ENCODE measurements at regions not wholly inside any gene's neighbourhood (a gene's known extent, or its start where the extent isn't known, plus 50 kb on each side); places are given as distances from the start of the nearest gene placed in this dataset.

- no peaks in the 10 kb centered on the region for H3K4me1 ChIP-seq (ENCODE audit: control insufficient read depth, low read length)
- no peaks in the 10 kb centered on the region for H3K79me2 ChIP-seq (ENCODE audit: control insufficient read depth, low read length)
- H3K36me3 ChIP-seq (ENCODE audit: control insufficient read depth, low read length): no peaks in the 10 kb centered on the region
- no peaks in the 10 kb centered on the region for H3K9me2 ChIP-seq (replicated peaks; ENCODE audit: control insufficient read depth, low read length)
- H3K27ac ChIP-seq (ENCODE audit: low read depth, low read length): no peak overlapping the region
- H3F3A ChIP-seq (ENCODE audit: control insufficient read depth, insufficient read depth): no peaks in the 10 kb centered on the region
- TF ChIP-seq CTCF (IDR thresholded peaks at IDR 0.05; ENCODE audit: low read depth, low read length, poor library complexity, severe bottlenecking) (no peak), EZH2phosphoT487 (IDR thresholded peaks at IDR 0.05; ENCODE audit: borderline replicate concordance, low read length) (no peak)
- no peaks in the 10 kb centered on the region for H3K9me3 ChIP-seq (ENCODE audit: control insufficient read depth, insufficient read depth, low read length)
- H3K27me3 ChIP-seq (ENCODE audit: control insufficient read depth, low read length): no peaks in the 10 kb centered on the region
- H3K4me3 ChIP-seq (ENCODE audit: low read length): no peak overlapping the region
- no peak overlapping the region for H3K4me2 ChIP-seq (ENCODE audit: low read length)
- no peaks in the 10 kb centered on the region for H4K20me1 ChIP-seq (ENCODE audit: control insufficient read depth, insufficient read depth, low read depth, low read length)
These were observed 603.5 kb upstream of the ADAMTS5 start for GRCh38 chr21:27570306-27570868.

GRCh38 chr21:27569831-27570230 is 602.9 kb upstream of the ADAMTS5 start:
- H3K79me2 ChIP-seq (ENCODE audit: control insufficient read depth, low read length): no peaks in the 10 kb centered on the region
- H3K27ac ChIP-seq (ENCODE audit: low read depth, low read length): no peak overlapping the region
- H4K20me1 ChIP-seq (ENCODE audit: control insufficient read depth, insufficient read depth, low read depth, low read length): no peaks in the 10 kb centered on the region
- no peaks in the 10 kb centered on the region for H3K9me2 ChIP-seq (replicated peaks; ENCODE audit: control insufficient read depth, low read length)
- no peaks in the 10 kb centered on the region for H3K36me3 ChIP-seq (ENCODE audit: control insufficient read depth, low read length)
- no peaks in the 10 kb centered on the region for H3K9me3 ChIP-seq (ENCODE audit: control insufficient read depth, insufficient read depth, low read length)
- no peak for TF ChIP-seq EZH2phosphoT487 (IDR thresholded peaks at IDR 0.05; ENCODE audit: borderline replicate concordance, low read length)
- no peak for TF ChIP-seq CTCF (IDR thresholded peaks at IDR 0.05; ENCODE audit: low read depth, low read length, poor library complexity, severe bottlenecking)
- no peak overlapping the region for H3K4me2 ChIP-seq (ENCODE audit: low read length)
- no peaks in the 10 kb centered on the region for H3F3A ChIP-seq (ENCODE audit: control insufficient read depth, insufficient read depth)
- no peak overlapping the region for H3K4me3 ChIP-seq (ENCODE audit: low read length)
- H3K27me3 ChIP-seq (ENCODE audit: control insufficient read depth, low read length): no peaks in the 10 kb centered on the region
- H3K4me1 ChIP-seq (ENCODE audit: control insufficient read depth, low read length): no peaks in the 10 kb centered on the region

GRCh38 chr21:27569091-27569490 is 602.2 kb upstream of the ADAMTS5 start:
- Histone ChIP-seq H3K9me3 (ENCODE audit: control insufficient read depth, insufficient read depth, low read length) (no peaks in the 10 kb centered on the region), H3K79me2 (ENCODE audit: control insufficient read depth, low read length) (no peaks in the 10 kb centered on the region), H3K27ac (ENCODE audit: low read depth, low read length) (no peak overlapping the region), H3K27me3 (ENCODE audit: control insufficient read depth, low read length) (no peaks in the 10 kb centered on the region), H3K9me2 (replicated peaks; ENCODE audit: control insufficient read depth, low read length) (no peaks in the 10 kb centered on the region), H3F3A (ENCODE audit: control insufficient read depth, insufficient read depth) (no peaks in the 10 kb centered on the region), H3K4me1 (ENCODE audit: control insufficient read depth, low read length) (no peaks in the 10 kb centered on the region), H3K36me3 (ENCODE audit: control insufficient read depth, low read length) (no peaks in the 10 kb centered on the region), H3K4me2 (ENCODE audit: low read length) (no peak overlapping the region), H3K4me3 (ENCODE audit: low read length) (no peak overlapping the region), H4K20me1 (ENCODE audit: control insufficient read depth, insufficient read depth, low read depth, low read length) (no peaks in the 10 kb centered on the region)
- TF ChIP-seq CTCF (IDR thresholded peaks at IDR 0.05; ENCODE audit: low read depth, low read length, poor library complexity, severe bottlenecking) (no peak), EZH2phosphoT487 (IDR thresholded peaks at IDR 0.05; ENCODE audit: borderline replicate concordance, low read length) (no peak)
